IMR-90 (cell line): ENCODE measurements at regions not wholly inside any gene's neighbourhood (a gene's known extent, or its start where the extent isn't known, plus 50 kb on each side); places are given as distances from the start of the nearest gene placed in this dataset.

Source experiments
- ATAC-seq: fragments of 200-7000 bp; cut with Tn5 transposase; 2 replicates; pipeline ENCODE4 v1.9.1; 2020; ENCODE audit warnings: low read depth, mild to moderate bottlenecking, moderate library complexity
- BruUV-seq: library from RNA; stranded (reverse); fragments of 400-500 nt; replicated peaks from 2 replicates; lab custom pipeline; 2021; lab: Mats Ljungman, UMichigan
- CTCF ChIA-PET: fragments of 300-600 bp; formaldehyde crosslinking; extraction: SDS; loops from one replicate; lab custom pipeline; 2021; ENCODE audit warnings: antibody characterized with exemption; lab: Yijun Ruan, JAX
- POLR2A ChIA-PET: fragments of 300-600 bp; sonication (Branson Sonifier 250); formaldehyde crosslinking; loops from one replicate; lab custom pipeline; 2022; ENCODE audit warnings: antibody characterized with exemption; ENCODE audit not compliant: unreplicated experiment; lab: Charles Lee
- DNase-seq: peaks from one replicate; pipeline ENCODE4 v3.0.0; 2013
- H2AFZ ChIP-seq: replicated peaks from 2 replicates; pipeline ENCODE3; 2013; ENCODE audit warnings: low read length, mild to moderate bottlenecking; ENCODE audit not compliant: poor library complexity
- H2AK5ac ChIP-seq: 2 replicates; pipeline ENCODE4 v1.6.1; 2013; ENCODE audit warnings: low read depth, low read length, inconsistent platforms
- H2AK9ac ChIP-seq: replicated peaks from 2 replicates; pipeline ENCODE3; 2013; ENCODE audit warnings: mild to moderate bottlenecking, low read depth, low read length, moderate library complexity; ENCODE audit not compliant: poor library complexity
- H2BK120ac ChIP-seq: 2 replicates; pipeline ENCODE4 v1.6.1; 2013; ENCODE audit warnings: low read depth, low read length, inconsistent platforms
- H2BK15ac ChIP-seq: 3 replicates; pipeline ENCODE4 v1.6.1; 2013; ENCODE audit warnings: low read depth, low read length, inconsistent platforms
- H2BK20ac ChIP-seq: 2 replicates; pipeline ENCODE4 v1.6.1; 2013; ENCODE audit warnings: low read depth, mild to moderate bottlenecking, inconsistent platforms, low read length, moderate library complexity
- H2BK5ac ChIP-seq: 2 replicates; pipeline ENCODE4 v1.6.1; 2013; ENCODE audit warnings: mild to moderate bottlenecking, low read depth, low read length, inconsistent platforms; ENCODE audit not compliant: poor library complexity, severe bottlenecking
- H3K14ac ChIP-seq: replicated peaks from 2 replicates; pipeline ENCODE4 v1.6.1; 2013; ENCODE audit warnings: low read depth, low read length, inconsistent platforms
- H3K18ac ChIP-seq: 2 replicates; pipeline ENCODE4 v1.6.1; 2013; ENCODE audit warnings: low read depth, low read length, control low read depth
- H3K23ac ChIP-seq: 2 replicates; pipeline ENCODE4 v1.6.1; 2013; ENCODE audit warnings: low read depth, low read length, inconsistent platforms
- H3K27ac ChIP-seq: 2 replicates; pipeline ENCODE4 v1.5.1; 2013; ENCODE audit warnings: mild to moderate bottlenecking, control low read depth, low read length; ENCODE audit not compliant: insufficient read depth
- H3K27me3 ChIP-seq: 2 replicates; pipeline ENCODE4 v1.6.1; 2013; ENCODE audit warnings: low read length; ENCODE audit not compliant: control insufficient read depth, insufficient read depth
- H3K36me3 ChIP-seq: 2 replicates; pipeline ENCODE4 v1.6.1; 2013; ENCODE audit warnings: low read length, mixed read lengths; ENCODE audit not compliant: control insufficient read depth, insufficient read depth
- H3K4ac ChIP-seq: 2 replicates; pipeline ENCODE4 v1.6.1; 2013; ENCODE audit warnings: low read depth, low read length, inconsistent platforms
- H3K4me1 ChIP-seq: 2 replicates; pipeline ENCODE4 v1.6.1; 2013; ENCODE audit warnings: low read length, mixed read lengths; ENCODE audit not compliant: control insufficient read depth, insufficient read depth
- H3K4me2 ChIP-seq: 2 replicates; pipeline ENCODE4 v1.6.1; 2013; ENCODE audit warnings: low read depth, mild to moderate bottlenecking, control low read depth, low read length, moderate library complexity
- H3K4me3 ChIP-seq: 2 replicates; pipeline ENCODE4 v1.5.1; 2013; ENCODE audit warnings: low read depth, mild to moderate bottlenecking, control low read depth, low read length, moderate library complexity; ENCODE audit not compliant: insufficient read depth
- H3K56ac ChIP-seq: 2 replicates; pipeline ENCODE4 v1.6.1; 2013; ENCODE audit warnings: low read length, inconsistent platforms; ENCODE audit not compliant: insufficient read depth; ENCODE audit errors: extremely low read depth
- H3K79me1 ChIP-seq, 2 experiments: 2 replicates each; pipeline ENCODE4 v1.6.1; 2013; ENCODE audit warnings: low read length in 2 of 2, inconsistent platforms in 1 of 2, low read depth in 1 of 2
- H3K9ac ChIP-seq: 2 replicates; pipeline ENCODE4 v1.6.1; 2013; ENCODE audit warnings: low read depth, low read length, control low read depth
- H3K9me1 ChIP-seq: 2 replicates; pipeline ENCODE4 v1.6.1; 2013; ENCODE audit warnings: low read length, inconsistent platforms; ENCODE audit not compliant: insufficient read depth
- H3K9me3 ChIP-seq: 2 replicates; pipeline ENCODE4 v1.6.1; 2013; ENCODE audit warnings: low read length; ENCODE audit not compliant: control insufficient read depth, insufficient read depth
- H4K20me1 ChIP-seq: 2 replicates; pipeline ENCODE4 v1.6.1; 2013; ENCODE audit warnings: low read length, inconsistent platforms; ENCODE audit not compliant: insufficient read depth
- H4K5ac ChIP-seq: 2 replicates; pipeline ENCODE4 v1.6.1; 2013; ENCODE audit warnings: mild to moderate bottlenecking, low read depth, low read length, control low read depth
- H4K8ac ChIP-seq, 2 experiments: 2 replicates each; pipeline ENCODE4 v1.6.1; 2013; ENCODE audit warnings: low read depth in 2 of 2, low read length in 2 of 2, control low read depth in 1 of 2, inconsistent platforms in 1 of 2
- H4K91ac ChIP-seq: 2 replicates; pipeline ENCODE4 v1.6.1; 2013; ENCODE audit warnings: low read depth, low read length, inconsistent platforms; ENCODE audit not compliant: insufficient read depth
- CTCF ChIP-seq: conservative IDR thresholded peaks from 2 replicates; pipeline ENCODE4 v1.5.1; 2012; ENCODE audit warnings: mild to moderate bottlenecking, low read depth, low read length, improper control_type of control experiment
- MAFK ChIP-seq: IDR thresholded peaks from 2 replicates; pipeline ENCODE4 v1.6.1; 2012; ENCODE audit warnings: low read depth, low read length, improper control_type of control experiment
- POLR2A ChIP-seq: IDR thresholded peaks from 2 replicates; pipeline ENCODE4 v1.6.1; 2012; ENCODE audit warnings: mild to moderate bottlenecking, low read depth, low read length
- RAD21 ChIP-seq: IDR thresholded peaks from 2 replicates; pipeline ENCODE4 v1.6.1; 2012; ENCODE audit warnings: low read length, improper control_type of control experiment
- RFX5 ChIP-seq: IDR thresholded peaks from 2 replicates; pipeline ENCODE4 v1.8.0; 2012; ENCODE audit warnings: low read depth, mild to moderate bottlenecking, low read length, moderate library complexity
- SMC3 ChIP-seq: fragments of 150-350 bp; IDR thresholded peaks from 2 replicates; pipeline ENCODE4 v1.6.1; 2016; ENCODE audit warnings: low read depth, mild to moderate bottlenecking, antibody characterized with exemption, low read length, moderate library complexity
- USF2 ChIP-seq: fragments of 150-350 bp; IDR thresholded peaks from 2 replicates; pipeline ENCODE4 v1.6.1; 2017; ENCODE audit warnings: mild to moderate bottlenecking, antibody characterized with exemption, low read length, low read depth
- WGBS, 2 experiments: methylation state at CpG; one replicate each; pipeline versions ENCODE4 v1.1.5 to v1.1.7; 2013; ENCODE audit warnings: missing lambda C conversion rate in 2 of 2; ENCODE audit not compliant: insufficient read length in 1 of 2; ENCODE audit errors: extremely low coverage in 2 of 2; 5-methylcytosine and 5-hydroxymethylcytosine counted together
- dilution Hi-C: fragments of 300-500 bp; cut with HindIII; formaldehyde crosslinking; loops from one replicate; pipeline ENCODE4 v1.14.3; 2018; ENCODE audit warnings: low sequenced_read_pairs; ENCODE audit not compliant: unreplicated experiment
- in situ Hi-C: fragments of 300-500 bp; cut with MboI; formaldehyde crosslinking; loops from 3 replicates; pipeline ENCODE4 v1.14.3; 2019; ENCODE audit warnings: low sequenced_read_pairs, inconsistent platforms, mixed read lengths
- intact Hi-C: fragments of 100-400 bp; cut with micrococcal nuclease; formaldehyde crosslinking; loops from 2 replicates; pipeline ENCODE4 v1.10.0; 2022

GRCh38 chr16:80390046-80390445 is 150.7 kb upstream of the DYNLRB2 start:
- no peak overlapping the region for H2BK20ac ChIP-seq
- no peak overlapping the region for H3K9ac ChIP-seq
- H3K56ac ChIP-seq = no peak overlapping the region
- H2BK5ac ChIP-seq = no peak overlapping the region
- no peaks in the 10 kb centered on the region for H3K79me1 ChIP-seq
- TF ChIP-seq CTCF = no peak
- TF ChIP-seq POLR2A = no peak
- TF ChIP-seq RAD21 = no peak
- TF ChIP-seq SMC3 = no peak
- TF ChIP-seq MAFK = no peak
- TF ChIP-seq RFX5 = no peak
- TF ChIP-seq USF2 = no peak
- intact Hi-C loops = no loop called here
- ChIA-PET POLR2A (no interaction called here), CTCF (no interaction called here)
- no peaks in the 10 kb centered on the region for H3K36me3 ChIP-seq
- H3K4ac ChIP-seq = no peak overlapping the region
- no TSS peak for BruUV-seq
- in situ Hi-C loops = no loop called here
- H4K20me1 ChIP-seq = no peaks in the 10 kb centered on the region
- no peaks in the 10 kb centered on the region for H3K9me1 ChIP-seq
- dilution Hi-C loops = no loop called here
- H3K4me1 ChIP-seq = no peaks in the 10 kb centered on the region
- no peak overlapping the region for H3K27ac ChIP-seq
- H3K9me3 ChIP-seq = no peaks in the 10 kb centered on the region
- no peak overlapping the region for H2BK120ac ChIP-seq
- no peaks in the 10 kb centered on the region for H3K27me3 ChIP-seq
- no peak overlapping the region for H3K23ac ChIP-seq
- no peak overlapping the region for H4K8ac ChIP-seq
- no CpG with 5 or more reads among the region's 4 CpGs for WGBS, 2 experiments
- H2AK9ac ChIP-seq = no peak overlapping the region
- H2AFZ ChIP-seq = no peak overlapping the region
- no peak overlapping the region for H2BK15ac ChIP-seq
- H3K4me3 ChIP-seq = no peak overlapping the region
- no peak overlapping the region for H4K91ac ChIP-seq
- no peak overlapping the region for H3K18ac ChIP-seq
- no peak overlapping the region for H3K4me2 ChIP-seq
- no peak overlapping the region for H2AK5ac ChIP-seq
- no peak overlapping the region for H3K14ac ChIP-seq
- DNase-seq (no peak), ATAC-seq (no peak)
- H4K5ac ChIP-seq = no peak overlapping the region
